ENCODE measurements at regions not wholly inside any gene's neighbourhood (a gene's known extent, or its start where the extent isn't known, plus 50 kb on each side); places are given as distances from the start of the nearest gene placed in this dataset.
"Not testable (repeated sequence)": the region's sequence is repeated elsewhere in the genome, so short reads cannot be mapped to it uniquely, and the experiment has no call there.

DNA sequence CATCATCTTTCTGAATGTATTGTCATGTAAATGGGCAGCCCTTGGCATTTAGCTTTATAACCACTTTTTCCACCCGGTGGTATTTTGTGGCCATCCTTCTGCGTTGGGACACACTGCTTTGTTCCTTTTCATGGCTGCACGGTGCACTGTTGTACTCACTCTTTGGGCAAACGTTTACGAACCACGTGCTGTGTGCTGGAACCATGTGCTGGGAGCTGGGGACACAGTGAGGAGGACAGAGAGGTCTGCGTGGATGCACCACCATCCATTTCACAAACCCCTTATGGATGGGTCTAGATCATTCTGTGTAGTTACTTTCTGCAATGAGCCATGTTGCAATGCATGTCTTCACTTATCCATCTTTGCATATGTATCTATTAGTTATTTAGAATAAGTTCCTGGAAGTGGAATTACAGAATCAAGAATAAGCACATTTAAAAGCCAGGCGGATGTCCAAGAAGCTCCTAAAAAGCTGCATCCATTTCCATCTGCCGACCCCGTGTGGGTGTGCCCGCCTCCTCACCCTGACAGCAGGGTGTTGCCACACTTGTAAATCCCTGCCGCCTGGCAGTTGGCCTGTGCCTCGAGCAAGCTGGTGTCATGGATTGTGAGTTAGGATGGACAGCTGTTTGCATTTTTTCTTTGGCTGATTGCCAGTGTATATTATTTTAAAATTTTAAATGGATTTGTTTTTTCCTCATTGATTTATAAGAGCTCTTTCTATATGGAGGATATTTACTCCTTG is 183.8 kb downstream of the LAT start:
- TF ChIP-seq, protein P1, sequence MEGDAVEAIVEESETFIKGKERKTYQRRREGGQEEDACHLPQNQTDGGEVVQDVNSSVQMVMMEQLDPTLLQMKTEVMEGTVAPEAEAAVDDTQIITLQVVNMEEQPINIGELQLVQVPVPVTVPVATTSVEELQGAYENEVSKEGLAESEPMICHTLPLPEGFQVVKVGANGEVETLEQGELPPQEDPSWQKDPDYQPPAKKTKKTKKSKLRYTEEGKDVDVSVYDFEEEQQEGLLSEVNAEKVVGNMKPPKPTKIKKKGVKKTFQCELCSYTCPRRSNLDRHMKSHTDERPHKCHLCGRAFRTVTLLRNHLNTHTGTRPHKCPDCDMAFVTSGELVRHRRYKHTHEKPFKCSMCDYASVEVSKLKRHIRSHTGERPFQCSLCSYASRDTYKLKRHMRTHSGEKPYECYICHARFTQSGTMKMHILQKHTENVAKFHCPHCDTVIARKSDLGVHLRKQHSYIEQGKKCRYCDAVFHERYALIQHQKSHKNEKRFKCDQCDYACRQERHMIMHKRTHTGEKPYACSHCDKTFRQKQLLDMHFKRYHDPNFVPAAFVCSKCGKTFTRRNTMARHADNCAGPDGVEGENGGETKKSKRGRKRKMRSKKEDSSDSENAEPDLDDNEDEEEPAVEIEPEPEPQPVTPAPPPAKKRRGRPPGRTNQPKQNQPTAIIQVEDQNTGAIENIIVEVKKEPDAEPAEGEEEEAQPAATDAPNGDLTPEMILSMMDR (IDR thresholded peaks at IDR 0.05): not testable (repeated sequence)
- not testable (repeated sequence) for TF ChIP-seq POLR2A (IDR thresholded peaks at IDR 0.05)

Data from uterus (tissue), 2 donors.